Esophagus squamous epithelium (tissue), 4 donors: ENCODE measurements at regions not wholly inside any gene's neighbourhood (a gene's known extent, or its start where the extent isn't known, plus 50 kb on each side); places are given as distances from the start of the nearest gene placed in this dataset.

ENCODE experiments used
- CTCF ChIP-seq, 6 experiments: fragments of 450-650 bp in 4 of 6; fragments of 200-600 bp in 2 of 6; sonication (generic) in 2 of 6; IDR thresholded peaks; one replicate each; pipeline ENCODE4 v1.5.1; 2016 to 2019; ENCODE audit warnings: antibody characterized with exemption in 6 of 6, mild to moderate bottlenecking in 4 of 6, moderate library complexity in 4 of 6
- POLR2A ChIP-seq, 4 donors: fragments of 450-650 bp; IDR thresholded peaks; one replicate each; pipeline ENCODE4 v1.6.1; 2017; ENCODE audit warnings: antibody characterized with exemption in 4 of 4, mild to moderate bottlenecking in 4 of 4, moderate library complexity in 3 of 4

GRCh38 chr12:87651670-87652425 is 377.4 kb downstream of the C12orf50 start:
- TF ChIP-seq CTCF (IDR thresholded peaks at IDR 0.05) (no peak), POLR2A (IDR thresholded peaks at IDR 0.05) (no peak)
